ENCODE measurements at regions not wholly inside any gene's neighbourhood (a gene's known extent, or its start where the extent isn't known, plus 50 kb on each side); places are given as distances from the start of the nearest gene placed in this dataset.

- H3K36me3 Mint-ChIP-seq, result no peaks in the 10 kb centered on the region
- no peaks in the 10 kb centered on the region for H3K9me3 Mint-ChIP-seq
- H3K27me3 Mint-ChIP-seq (ENCODE audit: low read depth), result no peaks in the 10 kb centered on the region
- ChIA-PET POLR2A (no interaction called here), CTCF (no interaction called here)
- TF ChIP-seq ATF2 (CRISPR knock-in tag; IDR thresholded peaks at IDR 0.05; ENCODE audit: borderline replicate concordance, low read depth) (no peak), TP53 (CRISPR knock-in tag; IDR thresholded peaks at IDR 0.05) (no peak), MXD4 (CRISPR knock-in tag; IDR thresholded peaks at IDR 0.05; ENCODE audit: borderline replicate concordance) (no peak), ZNF263 (CRISPR knock-in tag; IDR thresholded peaks at IDR 0.05; ENCODE audit: low read depth) (no peak), SP1 (CRISPR knock-in tag; conservative IDR thresholded peaks at IDR 0.05) (no peak)
- no peak overlapping the region for H3K27ac Mint-ChIP-seq
- H3K4me1 Mint-ChIP-seq, result peaks cover 8% of the 10 kb centered on the region
- no peak for ATAC-seq
- H3K4me3 Mint-ChIP-seq, result no peak overlapping the region
- DNase-seq (ENCODE audit: low spot score), result no peak
Observed at GRCh38 chr1:191405417-191405816, 752.8 kb upstream of the RGS18 start.

GRCh38 chr1:191414981-191415640 is 743.2 kb upstream of the RGS18 start:
- Mint-ChIP-seq H3K36me3 (no peaks in the 10 kb centered on the region), H3K4me3 (no peak overlapping the region), H3K4me1 (no peaks in the 10 kb centered on the region), H3K9me3 (no peaks in the 10 kb centered on the region), H3K27ac (no peak overlapping the region), H3K27me3 (ENCODE audit: low read depth) (no peaks in the 10 kb centered on the region)
- no peak for TF ChIP-seq ZNF281 (CRISPR knock-in tag; IDR thresholded peaks at IDR 0.05)
- no peak for TF ChIP-seq CTCF (IDR thresholded peaks at IDR 0.05)
- no peak for TF ChIP-seq MXD4 (CRISPR knock-in tag; IDR thresholded peaks at IDR 0.05; ENCODE audit: borderline replicate concordance)
- TF ChIP-seq AFF4 (CRISPR knock-in tag; IDR thresholded peaks at IDR 0.05; ENCODE audit: borderline replicate concordance), result no peak
- no peak for TF ChIP-seq STAT6 (CRISPR knock-in tag; conservative IDR thresholded peaks at IDR 0.05; ENCODE audit: low read depth)
- no peak for TF ChIP-seq MYBL2 (CRISPR knock-in tag; IDR thresholded peaks at IDR 0.05)
- no peak for TF ChIP-seq SMAD4 (CRISPR knock-in tag; IDR thresholded peaks at IDR 0.05)
- TF ChIP-seq NR2C2 (CRISPR knock-in tag; IDR thresholded peaks at IDR 0.05), result no peak
- TF ChIP-seq FOXK1 (CRISPR knock-in tag; IDR thresholded peaks at IDR 0.05), result no peak
- DNase-seq (ENCODE audit: low spot score) (no peak), ATAC-seq (no peak)
- CTCF ChIA-PET, result no interaction called here
- POLR2A ChIA-PET, result no interaction called here
